ENCODE measurements at regions not wholly inside any gene's neighbourhood (a gene's known extent, or its start where the extent isn't known, plus 50 kb on each side); places are given as distances from the start of the nearest gene placed in this dataset.

DNA sequence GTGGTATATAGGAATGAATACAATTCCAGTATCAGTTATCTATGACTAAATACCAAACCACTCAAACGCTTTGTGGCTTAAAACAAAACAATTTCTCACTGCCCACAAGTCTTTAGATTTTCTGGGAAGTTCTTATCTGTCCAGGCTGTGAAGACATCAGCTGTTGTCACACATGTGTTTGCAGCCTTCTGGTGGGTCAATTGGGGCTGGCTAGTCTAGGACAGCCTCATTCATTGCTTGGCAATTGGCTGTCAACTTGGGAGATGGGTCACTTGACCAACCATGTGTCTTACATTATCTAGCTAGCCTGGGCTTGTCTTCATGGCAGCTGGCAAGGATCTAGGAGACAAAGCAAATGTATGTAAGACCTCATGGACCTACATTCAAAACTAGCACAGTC is 53.8 kb upstream of the PAPPA start:
- Histone ChIP-seq H3K9me2 (no peaks in the 10 kb centered on the region), H3K27ac (ENCODE audit: low read depth in 2 of 2, low read length in 1 of 2) (no peak overlapping the region), H4K20me1 (ENCODE audit: insufficient read depth) (no peaks in the 10 kb centered on the region), H3K9ac (no peak overlapping the region), H3F3A (replicated peaks; ENCODE audit: insufficient read depth) (no peaks in the 10 kb centered on the region), H3K27me3 (ENCODE audit: insufficient read depth) (no peaks in the 10 kb centered on the region), H3K9me3 (no peaks in the 10 kb centered on the region), H3K36me3 (replicated peaks in 1 of 2; ENCODE audit: control insufficient read depth in 1 of 2, insufficient read depth in 2 of 2, low read length in 1 of 2) (no peaks in the 10 kb centered on the region), H3K4me3 (ENCODE audit: low read depth in 2 of 2, low read length in 1 of 2) (no peak overlapping the region), H3K79me2 (ENCODE audit: insufficient read depth) (no peaks in the 10 kb centered on the region), H3K4me2 (no peak overlapping the region), H3K4me1 (ENCODE audit: control insufficient read depth in 1 of 2, insufficient read depth in 2 of 2, low read depth in 1 of 2, low read length in 1 of 2) (peaks cover 0 to 13% of the 10 kb centered on the region in 2 experiments; a peak in 1 of 4 replicates), H2AFZ (ENCODE audit: low read depth) (no peak overlapping the region)
- ChIA-PET POLR2A (no interaction called here), CTCF (interaction anchor here (0.5 kb wide), 1 partner anchor 48 kb away, joined by 3 read pairs; no protein-coding TSS in a partner anchor)
- no peak for DNase-seq
- TF ChIP-seq, protein P1, sequence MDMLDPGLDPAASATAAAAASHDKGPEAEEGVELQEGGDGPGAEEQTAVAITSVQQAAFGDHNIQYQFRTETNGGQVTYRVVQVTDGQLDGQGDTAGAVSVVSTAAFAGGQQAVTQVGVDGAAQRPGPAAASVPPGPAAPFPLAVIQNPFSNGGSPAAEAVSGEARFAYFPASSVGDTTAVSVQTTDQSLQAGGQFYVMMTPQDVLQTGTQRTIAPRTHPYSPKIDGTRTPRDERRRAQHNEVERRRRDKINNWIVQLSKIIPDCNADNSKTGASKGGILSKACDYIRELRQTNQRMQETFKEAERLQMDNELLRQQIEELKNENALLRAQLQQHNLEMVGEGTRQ (IDR thresholded peaks at IDR 0.05; ENCODE audit: borderline replicate concordance, low read depth, low read length): no peak
- no peak for TF ChIP-seq GABPA (IDR thresholded peaks at IDR 0.05; ENCODE audit: low read depth)
- no peak for TF ChIP-seq ELF1 (IDR thresholded peaks at IDR 0.05)
- no peak for TF ChIP-seq EP300 (IDR thresholded peaks at IDR 0.05; ENCODE audit: borderline replicate concordance in 1 of 2, low read depth in 1 of 2, low read length in 1 of 2)
- TF ChIP-seq POLR2AphosphoS5 (IDR thresholded peaks at IDR 0.05; ENCODE audit: low read depth, low read length): no peak
- TF ChIP-seq, protein P2, sequence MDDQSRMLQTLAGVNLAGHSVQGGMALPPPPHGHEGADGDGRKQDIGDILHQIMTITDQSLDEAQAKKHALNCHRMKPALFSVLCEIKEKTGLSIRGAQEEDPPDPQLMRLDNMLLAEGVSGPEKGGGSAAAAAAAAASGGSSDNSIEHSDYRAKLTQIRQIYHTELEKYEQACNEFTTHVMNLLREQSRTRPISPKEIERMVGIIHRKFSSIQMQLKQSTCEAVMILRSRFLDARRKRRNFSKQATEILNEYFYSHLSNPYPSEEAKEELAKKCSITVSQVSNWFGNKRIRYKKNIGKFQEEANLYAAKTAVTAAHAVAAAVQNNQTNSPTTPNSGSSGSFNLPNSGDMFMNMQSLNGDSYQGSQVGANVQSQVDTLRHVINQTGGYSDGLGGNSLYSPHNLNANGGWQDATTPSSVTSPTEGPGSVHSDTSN (IDR thresholded peaks at IDR 0.05): no peak
- no peak for TF ChIP-seq RXRA (IDR thresholded peaks at IDR 0.05; ENCODE audit: borderline replicate concordance, low read depth)
- TF ChIP-seq, protein P3, sequence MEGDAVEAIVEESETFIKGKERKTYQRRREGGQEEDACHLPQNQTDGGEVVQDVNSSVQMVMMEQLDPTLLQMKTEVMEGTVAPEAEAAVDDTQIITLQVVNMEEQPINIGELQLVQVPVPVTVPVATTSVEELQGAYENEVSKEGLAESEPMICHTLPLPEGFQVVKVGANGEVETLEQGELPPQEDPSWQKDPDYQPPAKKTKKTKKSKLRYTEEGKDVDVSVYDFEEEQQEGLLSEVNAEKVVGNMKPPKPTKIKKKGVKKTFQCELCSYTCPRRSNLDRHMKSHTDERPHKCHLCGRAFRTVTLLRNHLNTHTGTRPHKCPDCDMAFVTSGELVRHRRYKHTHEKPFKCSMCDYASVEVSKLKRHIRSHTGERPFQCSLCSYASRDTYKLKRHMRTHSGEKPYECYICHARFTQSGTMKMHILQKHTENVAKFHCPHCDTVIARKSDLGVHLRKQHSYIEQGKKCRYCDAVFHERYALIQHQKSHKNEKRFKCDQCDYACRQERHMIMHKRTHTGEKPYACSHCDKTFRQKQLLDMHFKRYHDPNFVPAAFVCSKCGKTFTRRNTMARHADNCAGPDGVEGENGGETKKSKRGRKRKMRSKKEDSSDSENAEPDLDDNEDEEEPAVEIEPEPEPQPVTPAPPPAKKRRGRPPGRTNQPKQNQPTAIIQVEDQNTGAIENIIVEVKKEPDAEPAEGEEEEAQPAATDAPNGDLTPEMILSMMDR (IDR thresholded peaks at IDR 0.05): no peak
- 85% methylated on average over 1 of the region's 1 CpG for WGBS (ENCODE audit: low lambda C conversion rate)

DNA sequence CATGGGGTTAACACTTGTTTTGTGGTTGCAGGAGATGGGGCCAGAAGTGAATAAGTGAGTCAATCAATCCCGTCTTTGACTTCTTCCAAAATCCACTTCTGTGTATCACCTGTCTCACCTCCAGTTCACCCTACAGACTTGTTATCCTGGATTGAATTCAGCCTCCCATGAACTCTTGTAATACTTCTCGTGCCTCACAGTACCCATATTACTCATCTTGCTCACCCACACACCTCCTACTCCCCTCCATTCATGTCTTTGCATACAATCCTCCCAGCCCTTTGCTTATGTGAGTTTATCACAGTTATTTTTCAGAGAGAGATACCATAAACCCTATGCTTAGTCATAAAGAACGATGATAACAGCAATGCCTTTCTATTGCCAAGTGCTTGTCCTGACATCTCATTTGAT is 52.9 kb upstream of the PAPPA start:
- Histone ChIP-seq H4K20me1 (ENCODE audit: insufficient read depth) (no peaks in the 10 kb centered on the region), H3K27me3 (ENCODE audit: insufficient read depth) (no peaks in the 10 kb centered on the region), H3K36me3 (replicated peaks in 1 of 2; ENCODE audit: control insufficient read depth in 1 of 2, insufficient read depth in 2 of 2, low read length in 1 of 2) (no peaks in the 10 kb centered on the region), H3K9me3 (no peaks in the 10 kb centered on the region), H3K9me2 (no peaks in the 10 kb centered on the region), H3F3A (replicated peaks; ENCODE audit: insufficient read depth) (no peaks in the 10 kb centered on the region), H3K27ac (ENCODE audit: low read depth in 2 of 2, low read length in 1 of 2) (no peak overlapping the region), H2AFZ (ENCODE audit: low read depth) (no peak overlapping the region), H3K79me2 (ENCODE audit: insufficient read depth) (no peaks in the 10 kb centered on the region), H3K4me3 (ENCODE audit: low read depth in 2 of 2, low read length in 1 of 2) (no peak overlapping the region), H3K9ac (no peak overlapping the region), H3K4me2 (no peak overlapping the region), H3K4me1 (ENCODE audit: control insufficient read depth in 1 of 2, insufficient read depth in 2 of 2, low read depth in 1 of 2, low read length in 1 of 2) (peaks cover 0 to 8% of the 10 kb centered on the region in 2 experiments; a peak in 1 of 4 replicates)
- ChIA-PET CTCF (no interaction called here), POLR2A (no interaction called here)
- TF ChIP-seq MXI1 (IDR thresholded peaks at IDR 0.05; ENCODE audit: low read depth, low read length): no peak
- TF ChIP-seq, protein P1 (IDR thresholded peaks at IDR 0.05; ENCODE audit: borderline replicate concordance, low read depth, low read length): no peak
- no peak for TF ChIP-seq TAF1 (IDR thresholded peaks at IDR 0.05; ENCODE audit: borderline replicate concordance, low read depth, low read length)
- no peak for TF ChIP-seq FOSL2 (IDR thresholded peaks at IDR 0.05; ENCODE audit: borderline replicate concordance, low read depth)
- TF ChIP-seq EP300 (IDR thresholded peaks at IDR 0.05; ENCODE audit: borderline replicate concordance in 1 of 2, low read depth in 1 of 2, low read length in 1 of 2): no peak
- TF ChIP-seq, protein P2 (IDR thresholded peaks at IDR 0.05): no peak
- WGBS (ENCODE audit: low lambda C conversion rate): 58% methylated on average over 3 of the region's 3 CpGs
- no peak for DNase-seq

All from SK-N-SH (cell line).